ENCODE measurements at regions not wholly inside any gene's neighbourhood (a gene's known extent, or its start where the extent isn't known, plus 50 kb on each side); places are given as distances from the start of the nearest gene placed in this dataset.
A peak's percentile ranks its signal among the peaks of the same experiment; 100 is the strongest.

- no peak overlapping the region for H3K4me3 ChIP-seq (ENCODE audit: low read depth, low read length)
- TF ChIP-seq, protein P1, sequence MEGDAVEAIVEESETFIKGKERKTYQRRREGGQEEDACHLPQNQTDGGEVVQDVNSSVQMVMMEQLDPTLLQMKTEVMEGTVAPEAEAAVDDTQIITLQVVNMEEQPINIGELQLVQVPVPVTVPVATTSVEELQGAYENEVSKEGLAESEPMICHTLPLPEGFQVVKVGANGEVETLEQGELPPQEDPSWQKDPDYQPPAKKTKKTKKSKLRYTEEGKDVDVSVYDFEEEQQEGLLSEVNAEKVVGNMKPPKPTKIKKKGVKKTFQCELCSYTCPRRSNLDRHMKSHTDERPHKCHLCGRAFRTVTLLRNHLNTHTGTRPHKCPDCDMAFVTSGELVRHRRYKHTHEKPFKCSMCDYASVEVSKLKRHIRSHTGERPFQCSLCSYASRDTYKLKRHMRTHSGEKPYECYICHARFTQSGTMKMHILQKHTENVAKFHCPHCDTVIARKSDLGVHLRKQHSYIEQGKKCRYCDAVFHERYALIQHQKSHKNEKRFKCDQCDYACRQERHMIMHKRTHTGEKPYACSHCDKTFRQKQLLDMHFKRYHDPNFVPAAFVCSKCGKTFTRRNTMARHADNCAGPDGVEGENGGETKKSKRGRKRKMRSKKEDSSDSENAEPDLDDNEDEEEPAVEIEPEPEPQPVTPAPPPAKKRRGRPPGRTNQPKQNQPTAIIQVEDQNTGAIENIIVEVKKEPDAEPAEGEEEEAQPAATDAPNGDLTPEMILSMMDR (IDR thresholded peaks at IDR 0.05; ENCODE audit: low read depth, low read length, missing control alignments), result no peak
- no peak for DNase-seq (ENCODE audit: low read depth)
- in situ Hi-C loops (cut with HindIII; ENCODE audit: low sequenced_read_pairs), result no loop called here
Measured at GRCh38 chr7:112640685-112641084, 149.5 kb downstream of the TMEM168 start.

GRCh38 chr7:112646783-112647182, 143.4 kb downstream of the TMEM168 start:
- no peak overlapping the region for H3K4me3 ChIP-seq (ENCODE audit: low read depth, low read length)
- TF ChIP-seq, protein P1 (IDR thresholded peaks at IDR 0.05; ENCODE audit: low read depth, low read length, missing control alignments), result no peak
- in situ Hi-C loops (cut with HindIII; ENCODE audit: low sequenced_read_pairs), result no loop called here
- DNase-seq (ENCODE audit: low read depth), result no peak

DNA sequence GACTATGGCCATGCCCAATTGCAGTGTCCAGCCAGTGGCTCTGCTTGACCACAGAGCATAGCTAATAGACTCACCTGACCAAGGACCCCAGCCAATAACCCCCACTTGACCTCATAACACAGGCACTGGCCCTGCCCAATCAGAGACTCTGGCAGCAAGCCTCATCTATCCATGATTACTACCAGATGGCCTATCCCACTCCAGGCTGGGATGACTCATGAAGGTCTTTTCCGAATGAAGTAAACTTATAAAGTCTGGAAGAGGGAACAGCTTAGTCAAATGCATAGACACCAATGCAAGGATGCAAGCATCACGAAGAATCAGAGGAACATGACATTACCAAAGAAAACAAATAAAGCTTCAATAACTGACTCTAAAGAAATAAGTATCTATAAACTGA, 141.4 kb downstream of the TMEM168 start:
- no peak for DNase-seq (ENCODE audit: low read depth)
- in situ Hi-C loops (cut with HindIII; ENCODE audit: low sequenced_read_pairs), result no loop called here
- H3K4me3 ChIP-seq (ENCODE audit: low read depth, low read length), result no peak overlapping the region
- TF ChIP-seq, protein P1 (IDR thresholded peaks at IDR 0.05; ENCODE audit: low read depth, low read length, missing control alignments), result no peak

GRCh38 chr7:112649560-112649959, 140.6 kb downstream of the TMEM168 start:
- in situ Hi-C loops (cut with HindIII; ENCODE audit: low sequenced_read_pairs), result no loop called here
- TF ChIP-seq, protein P1 (IDR thresholded peaks at IDR 0.05; ENCODE audit: low read depth, low read length, missing control alignments), result no peak
- no peak overlapping the region for H3K4me3 ChIP-seq (ENCODE audit: low read depth, low read length)
- no peak for DNase-seq (ENCODE audit: low read depth)

GRCh38 chr7:112654322-112655216, 135.6 kb downstream of the TMEM168 start:
- in situ Hi-C loops (cut with HindIII; ENCODE audit: low sequenced_read_pairs), result no loop called here
- H3K4me3 ChIP-seq (ENCODE audit: low read depth, low read length), result no peak overlapping the region
- DNase-seq (ENCODE audit: low read depth), result no peak
- TF ChIP-seq, protein P1 (IDR thresholded peaks at IDR 0.05; ENCODE audit: low read depth, low read length, missing control alignments), result no peak

DNA sequence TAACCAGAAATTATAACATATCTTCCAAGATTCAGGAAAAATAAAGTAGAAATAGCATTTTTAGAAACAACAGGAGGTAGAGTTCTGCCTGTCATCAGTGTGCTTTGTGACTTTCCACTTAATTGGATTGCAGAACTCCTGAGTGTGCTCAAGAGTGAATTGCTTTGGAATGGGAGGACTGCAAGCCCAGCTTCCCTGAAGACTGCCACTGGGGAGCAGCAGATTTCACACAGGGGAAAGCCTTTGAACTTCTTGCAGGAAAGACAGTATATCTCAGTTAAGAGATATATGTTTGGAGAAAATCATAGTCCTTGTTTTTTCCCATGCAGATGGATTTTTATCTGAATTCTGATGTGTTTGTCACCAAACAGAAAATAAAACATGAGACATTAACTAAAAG, 124.5 kb downstream of the TMEM168 start:
- DNase-seq (ENCODE audit: low read depth), result peak; percentile 11

More for the DNA sequence above, 124.5 kb downstream of the TMEM168 start:
- in situ Hi-C loops (cut with HindIII; ENCODE audit: low sequenced_read_pairs), result no loop called here
- H3K4me3 ChIP-seq (ENCODE audit: low read depth, low read length), result no peak overlapping the region
- TF ChIP-seq, protein P1 (IDR thresholded peaks at IDR 0.05; ENCODE audit: low read depth, low read length, missing control alignments), result peak; percentile 43

All from astrocyte of the cerebellum (primary cell).